Transverse colon (tissue), 1 donor: ENCODE measurements at regions not wholly inside any gene's neighbourhood (a gene's known extent, or its start where the extent isn't known, plus 50 kb on each side); places are given as distances from the start of the nearest gene placed in this dataset.

ENCODE experiments used
- EP300 ChIP-seq: sonication (generic); formaldehyde crosslinking; IDR thresholded peaks from one replicate; pipeline ENCODE4 v1.6.1; 2017; ENCODE audit warnings: antibody characterized with exemption, low read depth
- POLR2A ChIP-seq: fragments of 450-650 bp; IDR thresholded peaks from one replicate; pipeline ENCODE4 v1.6.1; 2016; ENCODE audit warnings: antibody characterized with exemption, mild to moderate bottlenecking, moderate library complexity

DNA sequence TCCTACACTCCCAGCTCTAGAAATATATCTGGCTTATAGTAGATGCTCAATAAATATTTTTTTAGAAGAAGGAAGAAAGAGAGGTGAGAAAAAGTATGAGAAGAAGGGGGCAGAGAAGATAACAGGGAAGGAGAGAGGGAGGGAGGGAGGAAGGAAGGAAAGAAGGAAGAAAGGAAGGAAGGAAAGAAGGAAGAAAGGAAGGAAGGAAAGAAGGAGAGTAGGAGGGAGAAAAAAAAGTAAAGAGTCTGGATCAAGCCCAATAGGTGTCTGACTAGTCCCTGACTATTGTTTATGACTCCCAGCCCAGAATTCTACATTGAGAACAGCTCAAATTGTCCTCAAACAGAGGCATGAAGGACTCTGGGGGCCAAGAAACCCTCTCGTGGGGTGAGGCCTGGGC lies 83.9 kb downstream of the THNSL2 start:
- TF ChIP-seq POLR2A (no peak), EP300 (no peak)
